ENCODE measurements at regions not wholly inside any gene's neighbourhood (a gene's known extent, or its start where the extent isn't known, plus 50 kb on each side); places are given as distances from the start of the nearest gene placed in this dataset.

DNA sequence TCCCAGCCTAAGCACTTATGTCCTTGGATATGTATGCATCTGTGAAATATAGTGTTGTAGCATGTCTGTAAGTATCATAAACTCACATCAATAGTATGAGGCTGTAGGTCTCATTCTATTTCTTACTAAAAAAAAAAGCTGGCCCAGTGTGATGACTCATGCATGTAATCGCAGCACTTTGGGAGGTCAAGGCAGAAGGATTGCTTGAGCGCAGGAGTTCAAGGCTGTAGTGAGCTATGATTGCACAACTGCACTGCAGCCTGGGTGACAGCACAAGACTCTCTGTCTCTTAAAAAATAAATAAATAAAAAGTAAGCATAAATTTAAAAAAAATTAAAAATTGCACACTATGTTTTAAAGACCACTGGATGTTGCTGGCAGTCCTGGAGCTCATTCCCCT is 79.1 kb upstream of the SPATA13 start:
- no peak for DNase-seq (ENCODE audit: low read depth)

- DNase-seq (ENCODE audit: low read depth) = no peak
Measured at GRCh38 chr13:24083141-24083540, 77.4 kb upstream of the SPATA13 start.

DNA sequence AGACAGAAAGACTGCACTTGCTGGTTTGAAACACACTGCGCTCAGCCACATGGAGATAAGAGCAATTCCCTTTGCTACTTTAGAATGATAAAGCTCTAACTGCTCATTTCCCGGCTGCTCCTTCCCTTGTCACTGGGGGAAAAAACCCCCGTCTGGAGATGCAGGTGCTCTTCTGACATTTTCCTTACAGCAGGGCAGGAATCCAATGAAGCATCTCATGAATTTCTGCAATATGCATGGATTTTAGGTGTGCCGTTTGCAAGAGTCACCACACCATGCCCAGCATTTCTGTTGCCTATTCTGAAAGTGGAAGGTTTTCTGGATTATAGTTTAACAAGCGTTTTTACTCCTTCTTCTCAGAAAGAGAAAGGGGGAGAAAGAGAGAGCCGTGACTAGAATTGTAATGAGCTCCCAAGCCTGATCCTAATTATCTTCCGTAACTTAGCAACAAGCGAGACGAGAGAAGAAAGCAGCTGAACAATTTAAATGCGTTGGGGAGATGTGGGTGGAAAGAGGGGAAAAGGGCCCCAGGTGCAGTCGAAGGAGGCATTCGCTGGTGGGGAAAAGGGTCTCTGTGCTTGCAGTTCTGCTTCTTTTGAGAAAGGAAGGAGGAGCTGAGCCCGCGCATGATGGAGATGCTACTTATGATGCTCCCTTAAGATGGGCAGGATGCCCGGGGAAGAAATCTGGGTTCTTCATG is 76.6 kb upstream of the SPATA13 start:
- DNase-seq (ENCODE audit: low read depth) = no peak

- DNase-seq (ENCODE audit: low read depth) = no peak
Measured at GRCh38 chr13:24085662-24086061, 74.9 kb upstream of the SPATA13 start.

DNA sequence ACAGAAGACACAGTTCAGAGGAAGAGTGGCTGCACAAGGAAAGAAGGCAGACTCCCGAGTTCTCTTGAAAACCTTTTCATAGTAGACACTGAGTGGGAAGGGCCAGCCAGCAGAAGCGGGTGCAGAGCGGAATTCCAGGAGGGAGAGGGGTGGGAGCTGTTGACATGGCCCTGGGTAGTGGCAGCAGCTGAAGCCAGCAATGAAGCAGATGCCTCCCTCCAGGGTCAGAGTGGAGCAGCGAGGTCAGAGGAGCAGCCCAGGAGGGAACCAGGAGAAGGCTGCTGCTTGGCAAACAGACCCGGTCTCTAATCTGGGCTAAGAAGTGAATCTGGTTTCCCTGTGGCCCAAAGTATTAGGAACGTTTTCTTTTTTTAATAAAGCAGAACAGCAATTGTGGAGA is 73.9 kb upstream of the SPATA13 start:
- DNase-seq (ENCODE audit: low read depth) = no peak

DNA sequence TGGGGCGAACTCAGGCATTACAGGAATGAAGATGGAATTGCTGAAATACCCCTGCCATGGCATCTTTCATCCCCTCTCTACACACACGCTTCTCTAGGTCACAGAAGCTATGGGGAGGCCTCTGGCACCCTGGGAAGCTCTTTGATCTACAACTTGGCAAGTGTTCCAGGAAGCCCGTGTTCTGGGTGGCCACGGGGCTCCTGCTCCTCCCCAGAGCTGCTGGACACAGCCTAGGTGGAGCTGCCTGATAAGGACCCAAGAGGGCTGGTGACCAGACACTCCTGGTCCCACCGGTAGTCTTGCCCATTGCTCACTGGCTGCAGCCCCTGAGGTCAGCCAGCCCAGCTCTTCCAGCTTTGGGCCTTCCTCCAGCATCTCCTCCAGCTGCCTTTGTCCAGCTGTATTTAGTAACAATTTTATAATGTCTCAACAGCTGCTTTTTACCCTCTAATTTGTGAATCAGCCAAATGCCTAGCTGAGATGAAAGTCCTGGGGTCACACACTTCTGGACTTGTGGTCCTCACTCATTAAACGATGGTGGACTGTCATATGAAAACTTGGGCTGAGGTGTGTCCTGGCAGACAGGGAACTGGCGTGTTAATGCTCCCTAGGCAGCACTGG is 72.8 kb upstream of the SPATA13 start:
- no peak for DNase-seq (ENCODE audit: low read depth)

GRCh38 chr13:24090049-24090448 is 70.5 kb upstream of the SPATA13 start:
- DNase-seq (ENCODE audit: low read depth) = no peak

DNA sequence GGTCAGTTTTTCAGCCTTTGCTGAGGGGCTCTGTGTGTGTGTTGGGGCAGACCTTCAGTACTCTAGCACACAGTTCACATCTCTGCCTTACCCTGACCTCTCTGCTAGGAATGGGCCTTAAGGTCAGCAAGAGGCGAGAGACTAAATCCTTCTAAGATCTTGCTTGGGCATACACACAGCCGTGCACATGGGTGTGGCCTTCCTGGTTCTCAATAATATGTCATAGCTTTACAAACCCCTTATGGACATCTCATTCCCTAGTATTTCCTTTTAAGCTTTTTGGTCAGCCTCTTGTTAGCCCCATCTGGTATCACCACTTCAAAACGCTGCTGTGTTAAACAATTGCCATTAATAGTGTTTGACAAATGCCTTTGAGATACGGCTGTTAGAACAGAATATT is 69.4 kb upstream of the SPATA13 start:
- DNase-seq (ENCODE audit: low read depth) = no peak

DNA sequence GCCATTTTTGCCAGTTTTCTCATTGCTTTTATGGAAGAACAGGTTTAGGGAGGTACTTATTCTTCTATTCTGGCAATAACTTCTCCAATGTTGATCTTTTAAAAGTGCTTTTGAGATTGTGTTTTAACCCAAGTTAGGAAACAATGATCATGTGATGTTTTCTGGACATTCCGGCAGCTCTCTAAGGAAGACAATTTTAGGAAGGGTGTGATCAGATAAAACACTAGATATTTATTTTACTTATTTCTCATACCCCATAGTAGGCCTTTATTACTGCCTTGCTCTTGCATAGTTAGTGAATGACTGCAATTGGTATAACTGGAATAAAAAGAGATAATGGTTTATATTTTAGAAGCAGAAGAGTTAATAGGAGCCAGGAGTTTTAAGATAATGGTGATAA is 68.4 kb upstream of the SPATA13 start:
- DNase-seq (ENCODE audit: low read depth) = no peak

- no peak for DNase-seq (ENCODE audit: low read depth)
Measured at GRCh38 chr13:24093047-24093446, 67.5 kb upstream of the SPATA13 start.

- DNase-seq (ENCODE audit: low read depth) = no peak
Measured at GRCh38 chr13:24096659-24097058, 63.9 kb upstream of the SPATA13 start.

- no peak for DNase-seq (ENCODE audit: low read depth)
Measured at GRCh38 chr13:24097064-24097463, 63.5 kb upstream of the SPATA13 start.

- DNase-seq (ENCODE audit: low read depth) = no peak
Measured at GRCh38 chr13:24097667-24098066, 62.9 kb upstream of the SPATA13 start.

GRCh38 chr13:24099490-24099889 is 61.0 kb upstream of the SPATA13 start:
- DNase-seq (ENCODE audit: low read depth) = no peak

DNA sequence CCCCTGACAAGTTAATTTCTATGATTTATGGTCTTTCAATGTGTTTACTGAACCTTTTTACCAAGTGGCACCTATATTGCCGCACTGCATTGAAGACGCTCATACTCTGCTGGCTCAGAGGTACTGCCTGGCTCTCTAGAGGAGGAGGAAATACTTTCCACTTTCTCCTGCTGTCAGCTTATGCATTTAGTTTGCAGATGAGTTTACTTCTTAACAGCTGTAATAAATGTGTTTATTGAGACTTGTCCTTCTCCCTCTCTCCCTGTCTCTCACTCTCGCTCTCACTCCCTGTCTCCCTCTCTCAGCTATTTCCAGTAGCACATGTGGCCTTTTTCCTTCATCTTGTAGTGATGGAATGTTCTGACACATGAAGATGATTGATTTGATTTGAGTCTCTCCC is 60.3 kb upstream of the SPATA13 start:
- DNase-seq (ENCODE audit: low read depth) = no peak

DNA sequence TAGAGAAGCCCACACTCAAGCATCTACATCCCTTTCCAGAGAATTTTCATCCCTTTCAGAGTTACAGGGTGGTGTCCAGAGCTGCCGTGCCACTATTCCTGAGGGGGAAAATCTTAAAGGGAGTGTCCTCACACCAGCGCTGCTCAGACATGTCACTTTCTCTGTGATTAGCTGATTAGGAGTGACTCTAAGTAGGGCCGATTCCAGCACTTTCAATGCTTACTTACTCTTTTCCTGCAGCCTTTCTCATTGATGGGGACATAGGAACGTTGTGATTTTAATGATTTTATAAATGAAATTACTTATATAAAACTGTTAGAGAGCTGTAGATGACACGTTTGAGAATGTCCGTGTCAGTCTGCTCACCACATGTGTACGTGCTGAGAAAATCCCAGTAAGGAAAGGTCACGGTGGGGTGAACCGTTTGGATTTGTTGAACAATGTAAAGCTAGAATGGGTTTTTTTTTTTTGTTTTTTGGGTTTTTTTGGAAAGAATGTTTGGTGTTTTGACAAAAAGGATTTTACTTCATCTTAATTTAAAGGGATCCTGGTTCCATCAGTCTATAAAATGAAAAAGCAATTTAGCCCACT is 56.6 kb upstream of the SPATA13 start:
- DNase-seq (ENCODE audit: low read depth) = no peak

GRCh38 chr13:24104723-24105122 is 55.8 kb upstream of the SPATA13 start:
- no peak for DNase-seq (ENCODE audit: low read depth)

DNA sequence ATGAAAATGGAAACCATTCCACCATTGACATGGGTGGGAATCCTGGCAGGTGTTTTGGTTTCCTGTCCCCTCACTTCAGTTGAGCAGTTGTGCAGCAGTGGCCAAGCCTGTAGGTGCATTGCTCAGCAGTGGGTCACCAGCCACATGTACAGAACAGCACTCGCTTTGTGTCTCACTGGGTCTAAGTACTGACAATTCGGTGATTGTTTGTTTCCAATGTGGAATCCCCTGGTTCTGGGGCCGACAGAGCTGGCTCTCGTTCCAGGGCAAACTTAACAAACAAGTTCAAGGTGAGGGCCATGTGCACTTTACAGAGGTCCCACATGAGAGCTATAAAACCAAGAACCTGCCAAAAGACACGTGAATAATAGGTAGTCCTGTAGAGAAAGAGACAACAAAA is 54.1 kb upstream of the SPATA13 start:
- no peak for DNase-seq (ENCODE audit: low read depth)

- no peak for DNase-seq (ENCODE audit: low read depth)
Measured at GRCh38 chr13:24107955-24108614, 52.4 kb upstream of the SPATA13 start.

GRCh38 chr13:24108615-24108965 is 51.9 kb upstream of the SPATA13 start:
- no peak for DNase-seq (ENCODE audit: low read depth)

- DNase-seq (ENCODE audit: low read depth) = no peak
Measured at GRCh38 chr13:24110011-24110410, 50.5 kb upstream of the SPATA13 start.

All from stimulated activated CD4-positive, alpha-beta T cell treated with anti-CD3 and anti-CD28 coated beads, Interleukin-2, amount 100 ng/mL, for 4 hours (primary cell).